Loucy (cell line): ENCODE measurements at regions not wholly inside any gene's neighbourhood (a gene's known extent, or its start where the extent isn't known, plus 50 kb on each side); places are given as distances from the start of the nearest gene placed in this dataset.

Experiments used
- CTCF ChIP-seq: fragments of 200-600 bp; sonication (generic); conservative IDR thresholded peaks from 2 replicates; pipeline ENCODE4 v1.5.1; 2014; ENCODE audit warnings: mild to moderate bottlenecking, antibody characterized with exemption, low read length
- EZH2phosphoT487 ChIP-seq: fragments of 200-600 bp; IDR thresholded peaks from 2 replicates; pipeline ENCODE4 v1.6.1; 2018; ENCODE audit warnings: antibody characterized with exemption, mild to moderate bottlenecking, moderate library complexity, borderline replicate concordance

- TF ChIP-seq CTCF (no peak), EZH2phosphoT487 (no peak)
Measured at GRCh38 chr4:178871476-178871875, 1429.2 kb upstream of the AGA start.
